ENCODE measurements at regions not wholly inside any gene's neighbourhood (a gene's known extent, or its start where the extent isn't known, plus 50 kb on each side); places are given as distances from the start of the nearest gene placed in this dataset.

GRCh38 chr2:175742367-175742766 is 259.7 kb downstream of the LNPK start (continued):
- TF ChIP-seq ZNF317 (CRISPR knock-in tag; IDR thresholded peaks at IDR 0.05; ENCODE audit: borderline replicate concordance, low read depth) (no peak), SMAD3 (CRISPR knock-in tag; IDR thresholded peaks at IDR 0.05; ENCODE audit: borderline replicate concordance) (no peak), ESRRA (CRISPR knock-in tag; IDR thresholded peaks at IDR 0.05; ENCODE audit: borderline replicate concordance) (no peak)

DNA sequence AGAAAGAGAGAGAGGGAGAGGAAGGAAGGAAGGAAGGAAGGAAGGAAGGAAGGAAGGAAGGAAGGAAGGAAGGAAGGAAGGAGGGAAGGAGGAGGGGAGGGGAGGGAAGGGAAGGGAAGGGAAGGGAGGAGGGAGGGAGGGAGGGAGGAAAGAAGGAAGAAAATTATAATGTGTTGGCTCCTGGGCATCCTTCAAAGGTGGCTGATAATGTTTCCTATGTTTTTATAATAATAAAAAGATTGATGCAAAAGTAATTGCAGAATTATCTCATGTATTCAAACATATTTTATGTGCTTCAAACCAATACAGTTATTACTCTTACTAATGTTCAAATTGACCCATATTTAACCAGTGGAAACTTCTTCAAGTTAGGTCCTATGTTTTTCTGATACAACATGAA is 260.9 kb downstream of the LNPK start:
- Mint-ChIP-seq H3K4me3 (no peak overlapping the region), H3K36me3 (no peaks in the 10 kb centered on the region), H3K27ac (no peak overlapping the region), H3K9me3 (no peaks in the 10 kb centered on the region), H3K4me1 (peaks cover 44% of the 10 kb centered on the region), H3K27me3 (ENCODE audit: low read depth) (no peaks in the 10 kb centered on the region)
- TF ChIP-seq CREB1 (CRISPR knock-in tag; IDR thresholded peaks at IDR 0.05) = no peak
- TF ChIP-seq ESRRA (CRISPR knock-in tag; IDR thresholded peaks at IDR 0.05; ENCODE audit: borderline replicate concordance) = no peak
- TF ChIP-seq ZNF423 (CRISPR knock-in tag; IDR thresholded peaks at IDR 0.05) = no peak
- TF ChIP-seq ZBTB21 (CRISPR knock-in tag; IDR thresholded peaks at IDR 0.05; ENCODE audit: borderline replicate concordance) = no peak
- TF ChIP-seq, protein P1, sequence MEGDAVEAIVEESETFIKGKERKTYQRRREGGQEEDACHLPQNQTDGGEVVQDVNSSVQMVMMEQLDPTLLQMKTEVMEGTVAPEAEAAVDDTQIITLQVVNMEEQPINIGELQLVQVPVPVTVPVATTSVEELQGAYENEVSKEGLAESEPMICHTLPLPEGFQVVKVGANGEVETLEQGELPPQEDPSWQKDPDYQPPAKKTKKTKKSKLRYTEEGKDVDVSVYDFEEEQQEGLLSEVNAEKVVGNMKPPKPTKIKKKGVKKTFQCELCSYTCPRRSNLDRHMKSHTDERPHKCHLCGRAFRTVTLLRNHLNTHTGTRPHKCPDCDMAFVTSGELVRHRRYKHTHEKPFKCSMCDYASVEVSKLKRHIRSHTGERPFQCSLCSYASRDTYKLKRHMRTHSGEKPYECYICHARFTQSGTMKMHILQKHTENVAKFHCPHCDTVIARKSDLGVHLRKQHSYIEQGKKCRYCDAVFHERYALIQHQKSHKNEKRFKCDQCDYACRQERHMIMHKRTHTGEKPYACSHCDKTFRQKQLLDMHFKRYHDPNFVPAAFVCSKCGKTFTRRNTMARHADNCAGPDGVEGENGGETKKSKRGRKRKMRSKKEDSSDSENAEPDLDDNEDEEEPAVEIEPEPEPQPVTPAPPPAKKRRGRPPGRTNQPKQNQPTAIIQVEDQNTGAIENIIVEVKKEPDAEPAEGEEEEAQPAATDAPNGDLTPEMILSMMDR (IDR thresholded peaks at IDR 0.05) = no peak
- no peak for TF ChIP-seq ATF3 (CRISPR knock-in tag; conservative IDR thresholded peaks at IDR 0.05)
- TF ChIP-seq IRF2 (CRISPR knock-in tag; IDR thresholded peaks at IDR 0.05; ENCODE audit: borderline replicate concordance, low read depth) = no peak
- no peak for TF ChIP-seq ZNF121 (CRISPR knock-in tag; IDR thresholded peaks at IDR 0.05)
- no peak for TF ChIP-seq CDX4 (CRISPR knock-in tag; IDR thresholded peaks at IDR 0.05; ENCODE audit: borderline replicate concordance)
- TF ChIP-seq OVOL2 (CRISPR knock-in tag; IDR thresholded peaks at IDR 0.05; ENCODE audit: borderline replicate concordance) = no peak
- TF ChIP-seq JAZF1 (CRISPR knock-in tag; IDR thresholded peaks at IDR 0.05) = no peak
- no peak for TF ChIP-seq HMGA2 (CRISPR knock-in tag; IDR thresholded peaks at IDR 0.05)
- TF ChIP-seq JUN (CRISPR knock-in tag; IDR thresholded peaks at IDR 0.05) = no peak
- TF ChIP-seq, protein P2, sequence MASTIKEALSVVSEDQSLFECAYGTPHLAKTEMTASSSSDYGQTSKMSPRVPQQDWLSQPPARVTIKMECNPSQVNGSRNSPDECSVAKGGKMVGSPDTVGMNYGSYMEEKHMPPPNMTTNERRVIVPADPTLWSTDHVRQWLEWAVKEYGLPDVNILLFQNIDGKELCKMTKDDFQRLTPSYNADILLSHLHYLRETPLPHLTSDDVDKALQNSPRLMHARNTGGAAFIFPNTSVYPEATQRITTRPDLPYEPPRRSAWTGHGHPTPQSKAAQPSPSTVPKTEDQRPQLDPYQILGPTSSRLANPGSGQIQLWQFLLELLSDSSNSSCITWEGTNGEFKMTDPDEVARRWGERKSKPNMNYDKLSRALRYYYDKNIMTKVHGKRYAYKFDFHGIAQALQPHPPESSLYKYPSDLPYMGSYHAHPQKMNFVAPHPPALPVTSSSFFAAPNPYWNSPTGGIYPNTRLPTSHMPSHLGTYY (CRISPR knock-in tag; IDR thresholded peaks at IDR 0.05) = no peak
- no peak for ATAC-seq
- ChIA-PET POLR2A (no interaction called here), CTCF (no interaction called here)
- DNase-seq (ENCODE audit: low spot score) = no peak

GRCh38 chr2:175737722-175738361 is 264.2 kb downstream of the LNPK start:
- no peak overlapping the region for H3K27ac Mint-ChIP-seq
- CTCF ChIA-PET = no interaction called here
- no peaks in the 10 kb centered on the region for H3K27me3 Mint-ChIP-seq (ENCODE audit: low read depth)
- ATAC-seq (no peak), DNase-seq (ENCODE audit: low spot score) (no peak)
- POLR2A ChIA-PET = no interaction called here
- peaks cover 39% of the 10 kb centered on the region for H3K4me1 Mint-ChIP-seq
- H3K36me3 Mint-ChIP-seq = no peaks in the 10 kb centered on the region
- no peaks in the 10 kb centered on the region for H3K9me3 Mint-ChIP-seq
- no peak overlapping the region for H3K4me3 Mint-ChIP-seq
- TF ChIP-seq ZSCAN18 (CRISPR knock-in tag; IDR thresholded peaks at IDR 0.05) = no peak
- TF ChIP-seq, protein P3, sequence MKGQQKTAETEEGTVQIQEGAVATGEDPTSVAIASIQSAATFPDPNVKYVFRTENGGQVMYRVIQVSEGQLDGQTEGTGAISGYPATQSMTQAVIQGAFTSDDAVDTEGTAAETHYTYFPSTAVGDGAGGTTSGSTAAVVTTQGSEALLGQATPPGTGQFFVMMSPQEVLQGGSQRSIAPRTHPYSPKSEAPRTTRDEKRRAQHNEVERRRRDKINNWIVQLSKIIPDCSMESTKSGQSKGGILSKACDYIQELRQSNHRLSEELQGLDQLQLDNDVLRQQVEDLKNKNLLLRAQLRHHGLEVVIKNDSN (CRISPR knock-in tag; IDR thresholded peaks at IDR 0.05) = no peak
- no peak for TF ChIP-seq ZMAT4 (CRISPR knock-in tag; IDR thresholded peaks at IDR 0.05)
- TF ChIP-seq ESRRA (CRISPR knock-in tag; IDR thresholded peaks at IDR 0.05; ENCODE audit: borderline replicate concordance) = no peak
- TF ChIP-seq GABPB1 (CRISPR knock-in tag; IDR thresholded peaks at IDR 0.05) = no peak
- no peak for TF ChIP-seq ZNF281 (CRISPR knock-in tag; IDR thresholded peaks at IDR 0.05)
- no peak for TF ChIP-seq CBFB (CRISPR knock-in tag; IDR thresholded peaks at IDR 0.05; ENCODE audit: low read depth)
- TF ChIP-seq, protein P2 (CRISPR knock-in tag; IDR thresholded peaks at IDR 0.05) = no peak
